ENCODE measurements at regions not wholly inside any gene's neighbourhood (a gene's known extent, or its start where the extent isn't known, plus 50 kb on each side); places are given as distances from the start of the nearest gene placed in this dataset.

GRCh38 chr16:16945207-16945606, 525.6 kb downstream of the XYLT1 start:
- TF ChIP-seq CTCF (conservative IDR thresholded peaks at IDR 0.05 in 1 of 2, IDR thresholded peaks at IDR 0.05 in 1 of 2; ENCODE audit: low read depth in 1 of 2, low read length in 2 of 2), result no peak
- TF ChIP-seq EZH2 (IDR thresholded peaks at IDR 0.05; ENCODE audit: low read length, missing control alignments), result no peak
